Activated CD4-positive, alpha-beta T cell treated with anti-CD3 and anti-CD28 coated beads, Interleukin-10, Interleukin-2, amounts not matched to agents 100 ng/mL and 50 ng/mL, durations not matched to agents 16 hours and 8 hours (primary cell): ENCODE measurements at regions not wholly inside any gene's neighbourhood (a gene's known extent, or its start where the extent isn't known, plus 50 kb on each side); places are given as distances from the start of the nearest gene placed in this dataset.
A peak's percentile ranks its signal among the peaks of the same experiment; 100 is the strongest.
"Not testable (repeated sequence)": the region's sequence is repeated elsewhere in the genome, so short reads cannot be mapped to it uniquely, and the experiment has no call there.

ENCODE experiments used
- DNase-seq: peaks from one replicate; pipeline ENCODE4 v3.0.0-alpha.2; 2020

DNA sequence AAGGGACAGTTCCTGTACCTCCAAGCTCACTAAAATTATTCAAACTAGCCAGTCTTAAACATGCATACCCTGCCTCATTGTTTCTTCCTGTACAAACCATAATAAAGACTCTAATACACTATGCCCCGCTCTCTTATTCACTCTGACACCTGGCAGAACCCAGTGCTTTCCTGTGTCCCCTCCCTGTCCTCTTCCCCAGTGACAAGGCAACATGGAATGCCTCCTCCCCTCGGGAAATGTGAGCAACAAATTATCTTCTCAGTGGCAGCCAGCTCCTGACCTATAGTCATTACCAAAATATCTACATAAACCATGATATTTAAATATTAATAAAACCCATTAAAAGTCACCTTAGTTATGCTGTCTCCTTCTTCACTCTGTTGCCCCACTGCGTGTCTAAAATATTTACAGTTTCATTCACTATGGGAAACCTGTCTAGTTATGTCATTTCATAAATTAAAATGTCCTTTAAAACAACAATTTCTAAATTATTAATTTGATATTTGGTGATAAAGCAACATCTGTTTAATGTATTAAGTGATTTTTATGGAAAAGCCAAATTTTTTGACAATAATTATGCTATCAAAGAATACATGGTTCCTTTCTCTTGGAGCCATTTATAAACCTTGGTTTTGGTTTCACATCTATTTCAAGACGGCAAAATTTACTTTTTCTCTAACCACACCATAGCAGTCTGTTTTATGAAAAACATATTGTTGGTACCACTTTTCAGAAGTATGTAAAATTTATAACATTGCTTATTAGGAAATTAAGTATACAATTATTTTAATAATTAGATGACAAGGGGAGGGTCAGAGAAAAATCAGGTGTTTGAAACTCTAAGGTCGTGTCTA lies 1355.2 kb downstream of the XPNPEP1 start:
- no peak for DNase-seq

DNA sequence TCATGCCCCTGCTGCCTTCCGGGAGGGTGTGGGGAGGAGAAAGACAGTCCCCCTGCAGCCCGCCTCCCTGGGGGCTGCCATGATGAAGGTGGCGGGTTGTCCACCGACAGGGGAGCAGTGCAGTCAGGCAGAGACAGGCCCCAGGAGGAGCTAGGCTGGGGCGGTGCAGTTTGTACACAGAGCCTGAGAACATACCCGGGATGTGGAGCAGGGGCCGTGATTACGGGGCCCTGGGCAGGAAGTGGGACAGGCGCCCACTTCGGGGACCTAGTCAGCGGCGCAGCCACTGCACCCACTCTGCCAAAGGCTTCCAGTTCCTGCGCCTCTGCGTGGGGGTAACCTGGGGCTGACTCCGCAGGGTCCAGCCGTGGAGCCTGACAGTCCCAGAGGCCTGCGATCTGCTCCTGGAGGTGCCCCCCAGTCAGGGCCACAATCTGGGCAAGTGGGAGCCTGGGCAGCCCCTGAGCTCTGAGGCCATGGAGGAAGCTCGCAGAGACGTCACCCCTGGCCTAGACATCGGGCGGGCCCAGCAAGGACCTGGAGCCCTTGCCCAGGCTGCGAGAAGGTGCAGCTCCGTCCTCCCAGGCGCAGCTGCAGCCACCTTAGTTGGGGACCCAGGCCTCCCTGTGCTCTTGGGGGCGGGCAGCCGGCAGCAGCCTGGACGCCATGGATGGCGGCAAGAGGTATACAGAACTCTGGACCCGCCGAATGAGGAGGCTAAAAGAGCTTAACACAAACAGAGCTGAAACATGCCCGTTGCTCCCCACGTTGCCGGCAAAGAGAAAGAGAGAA lies 1356.8 kb downstream of the XPNPEP1 start:
- DNase-seq, result no peak

DNA sequence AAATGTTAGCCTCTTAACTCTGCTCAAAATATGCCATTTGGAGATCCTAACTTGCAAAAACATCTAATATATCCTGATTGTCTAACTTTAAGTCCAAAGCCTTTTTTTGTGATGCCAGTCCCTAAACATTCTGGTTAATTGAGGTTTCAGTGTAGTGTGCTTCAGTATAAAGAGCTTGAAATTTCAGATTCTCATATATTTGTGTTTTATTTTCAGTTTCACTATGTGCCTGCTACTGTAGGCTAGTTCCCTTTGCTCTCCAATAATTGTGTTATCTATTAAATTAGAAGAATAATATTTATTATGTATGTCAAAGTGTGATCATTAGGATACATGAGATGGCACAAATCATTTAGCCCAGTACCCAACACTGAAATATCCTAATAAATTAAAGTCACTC lies 1361.2 kb downstream of the XPNPEP1 start:
- DNase-seq, result no peak

DNA sequence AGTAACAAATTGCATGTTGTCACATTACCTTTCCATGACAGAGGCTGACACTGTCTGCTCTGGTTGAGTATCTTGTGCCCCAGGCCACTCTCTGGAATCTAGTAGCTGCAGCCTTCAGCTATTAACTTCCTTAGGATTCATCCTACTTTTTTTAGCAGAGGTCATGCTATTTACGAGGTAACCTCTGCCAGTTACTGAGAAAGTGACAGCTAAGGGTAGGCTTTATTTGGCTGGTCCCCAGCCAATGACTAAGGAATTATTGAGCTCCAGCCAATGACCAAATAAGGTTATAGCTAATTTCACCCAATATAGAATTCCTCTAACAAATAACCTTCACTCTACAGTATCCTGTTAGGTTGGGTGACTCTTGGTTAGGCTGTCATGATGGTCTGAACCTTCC lies 1361.7 kb downstream of the XPNPEP1 start:
- no peak for DNase-seq

DNA sequence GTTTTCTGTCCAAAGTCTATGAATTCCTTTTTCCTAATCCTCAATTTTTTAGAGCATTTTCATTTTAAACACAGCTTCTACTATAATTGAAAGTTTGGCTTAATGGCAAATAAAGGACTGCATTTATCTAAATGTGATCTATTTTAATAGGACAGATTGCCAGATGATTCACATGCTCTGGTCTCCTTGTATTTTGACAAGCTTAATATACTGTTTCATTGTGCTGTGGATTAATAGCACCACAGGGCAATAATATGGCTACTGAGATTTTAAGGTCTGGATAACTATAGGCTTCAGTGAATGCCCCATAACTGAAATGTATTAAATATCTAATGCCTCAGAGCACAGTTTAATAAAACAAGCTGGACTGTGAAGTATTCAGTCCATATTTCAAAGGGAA lies 1362.8 kb downstream of the XPNPEP1 start:
- DNase-seq, result no peak

DNA sequence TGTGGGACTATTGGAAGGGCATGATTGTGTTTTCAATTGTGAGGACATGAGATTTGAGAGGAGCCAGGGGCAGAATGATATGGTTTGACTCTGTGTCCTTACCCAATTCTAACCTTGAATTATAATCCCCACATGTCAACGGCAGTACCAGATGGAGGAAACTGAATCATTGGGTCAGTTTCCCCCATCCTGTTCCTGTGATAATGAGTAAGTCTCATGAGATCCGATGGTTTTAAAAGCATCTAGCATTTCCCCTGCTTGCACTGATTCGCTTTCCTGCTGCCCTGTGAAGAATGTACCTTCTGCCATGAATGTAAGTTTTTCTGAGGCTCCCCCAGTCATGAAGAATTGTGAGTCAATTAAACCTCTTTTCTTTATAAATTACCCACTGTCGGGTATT lies 1367.1 kb downstream of the XPNPEP1 start:
- no peak for DNase-seq

DNA sequence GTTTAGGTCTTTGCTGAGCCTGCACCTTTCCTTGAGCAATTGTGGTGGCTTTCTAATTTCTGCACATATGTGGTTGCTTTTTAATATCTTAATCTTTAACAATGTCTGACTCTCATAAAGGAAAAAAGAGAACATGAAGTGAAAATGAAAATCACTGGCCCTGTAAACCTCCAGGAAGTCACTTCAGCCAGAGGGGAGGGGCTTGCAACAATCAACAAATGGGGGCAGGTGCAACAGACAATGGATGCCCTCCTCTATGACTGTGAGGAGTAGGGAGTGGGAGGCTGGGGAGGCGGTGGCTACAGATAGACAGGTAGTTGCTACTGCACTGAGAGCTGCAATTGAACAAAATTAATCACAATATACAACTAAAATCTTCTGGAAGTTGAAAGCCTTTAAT lies 1377.4 kb downstream of the XPNPEP1 start:
- no peak for DNase-seq

DNA sequence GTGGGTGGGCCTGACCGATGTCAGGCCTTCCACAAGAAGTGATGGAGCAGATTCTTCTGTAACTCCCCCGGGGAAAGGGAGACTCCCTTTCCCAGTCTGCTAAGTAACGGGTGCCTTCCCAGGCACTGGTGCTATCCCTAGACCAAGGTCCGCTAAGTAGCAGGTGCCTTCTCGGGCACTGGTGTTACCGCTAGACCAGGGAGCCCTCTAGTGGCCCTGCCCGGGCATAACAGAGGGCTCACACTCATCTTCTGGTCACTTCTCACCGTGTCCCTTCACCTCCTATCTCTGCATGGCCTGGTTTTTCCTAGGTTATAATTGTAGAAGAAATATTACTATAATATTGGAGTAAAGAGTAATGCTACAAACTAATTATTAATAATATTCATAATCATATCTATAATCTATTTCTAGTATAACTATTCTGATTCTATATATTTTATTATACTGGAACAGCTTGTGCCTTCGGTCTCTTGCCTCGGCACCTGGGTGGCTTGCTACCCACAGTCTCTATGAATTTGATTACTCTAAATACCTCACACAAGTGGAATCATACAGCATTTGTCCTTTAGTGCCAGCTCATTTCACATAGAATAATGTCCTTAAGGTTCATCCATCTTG lies 1378.7 kb downstream of the XPNPEP1 start:
- peak; percentile 55 for DNase-seq

DNA sequence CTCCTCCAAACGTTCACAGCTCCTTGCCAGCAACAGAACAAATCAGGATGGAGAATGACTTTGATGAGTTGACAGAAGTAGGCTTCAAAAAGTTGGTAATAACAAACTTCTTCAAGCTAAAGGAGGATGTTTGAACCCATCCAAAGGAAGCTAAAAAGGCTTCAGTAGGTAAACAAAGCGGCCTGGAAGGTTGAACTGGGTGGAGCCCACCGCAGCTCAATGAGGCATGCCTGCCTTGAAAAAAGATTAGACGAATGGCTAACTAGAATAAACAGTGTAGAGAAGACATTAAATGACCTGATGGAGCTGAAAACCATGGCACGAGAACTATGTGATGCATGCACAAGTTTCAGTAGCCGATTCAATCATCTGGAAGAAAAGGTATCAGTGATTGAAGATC lies 1369.0 kb upstream of the SORCS1 start:
- not testable (repeated sequence) for DNase-seq

DNA sequence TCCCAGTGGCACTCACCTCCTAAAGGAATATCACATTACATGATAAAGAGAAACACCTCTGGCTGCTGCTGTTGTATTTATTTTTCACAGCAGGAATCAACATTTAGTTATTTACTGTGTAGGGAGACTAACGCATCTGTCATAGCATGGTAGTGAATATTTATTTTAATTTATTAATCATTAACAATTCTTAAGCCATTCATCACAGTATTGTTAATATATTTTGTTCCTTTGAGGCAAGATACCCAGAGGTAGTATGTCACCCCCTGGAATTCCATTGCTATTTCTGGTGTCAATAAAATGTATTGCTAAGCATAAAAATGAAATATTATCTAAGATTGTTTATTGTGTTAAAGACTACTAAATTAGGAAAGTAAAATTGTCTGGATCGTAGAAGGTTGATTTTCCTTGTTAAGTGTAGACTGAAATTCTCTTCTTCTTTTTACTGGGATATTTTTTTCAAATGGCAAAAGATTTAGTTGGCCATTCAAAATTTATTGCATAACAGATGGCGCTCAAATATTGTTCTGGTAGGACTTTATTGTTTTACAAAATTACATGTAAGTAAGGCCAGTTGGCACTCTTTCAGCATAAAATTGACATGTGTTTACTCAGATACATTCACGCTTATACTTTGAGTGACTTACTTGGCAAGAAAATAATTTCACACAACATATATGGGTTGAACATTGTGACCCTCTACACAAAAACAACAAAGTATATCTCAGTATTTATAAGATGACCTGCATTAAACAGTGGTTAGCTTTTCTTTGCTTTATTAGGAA lies 1358.7 kb upstream of the SORCS1 start:
- DNase-seq, result no peak

DNA sequence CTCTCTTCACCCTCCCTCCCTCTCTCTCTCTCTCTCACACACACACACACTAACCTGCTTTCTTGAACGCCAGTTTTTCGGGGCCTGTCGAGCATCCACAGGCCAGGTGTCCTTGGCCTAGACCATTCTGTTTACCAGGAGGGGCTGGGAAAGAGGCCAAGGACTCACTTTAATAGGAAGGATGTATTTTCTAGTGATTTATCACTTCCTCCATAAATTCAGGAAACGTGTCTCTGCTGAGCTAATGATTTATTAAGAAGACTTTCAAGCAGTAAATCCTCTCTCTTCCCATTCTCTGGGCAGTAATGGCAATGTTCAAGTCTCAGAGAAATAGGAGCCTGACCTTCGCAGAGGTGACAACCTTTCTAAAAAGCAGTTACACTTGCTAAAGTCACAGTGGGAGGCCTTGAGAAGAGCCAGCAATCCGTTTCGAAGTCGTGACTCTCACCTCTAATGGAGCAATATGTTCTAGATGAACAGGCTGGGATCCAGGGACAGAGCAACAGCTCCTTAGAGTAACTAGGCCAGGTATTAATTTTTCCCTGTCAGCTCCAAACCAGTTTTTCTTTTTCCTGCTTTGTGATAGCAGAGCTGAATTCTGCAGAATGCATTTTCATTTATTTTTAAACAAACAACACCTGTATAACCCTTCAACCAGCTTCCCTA lies 1357.5 kb upstream of the SORCS1 start:
- no peak for DNase-seq

DNA sequence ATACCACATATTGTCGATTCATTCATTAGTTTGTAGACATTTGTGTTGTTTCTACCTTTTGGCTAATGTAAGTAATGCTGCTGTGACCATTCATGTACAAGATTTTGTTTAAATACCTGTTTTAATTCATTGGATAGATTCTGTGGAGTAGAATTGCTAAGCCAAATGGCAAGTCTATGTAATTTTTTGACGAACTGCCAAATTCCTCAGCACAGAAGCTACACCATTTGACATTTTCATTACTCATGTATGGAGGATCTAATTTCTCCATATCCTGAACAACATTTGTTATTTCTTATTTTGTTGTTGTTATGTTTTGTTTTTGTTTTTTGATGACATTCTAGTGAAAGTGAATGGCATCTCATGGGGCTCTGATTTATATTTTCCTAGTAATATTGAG lies 1351.3 kb upstream of the SORCS1 start:
- no peak for DNase-seq

DNA sequence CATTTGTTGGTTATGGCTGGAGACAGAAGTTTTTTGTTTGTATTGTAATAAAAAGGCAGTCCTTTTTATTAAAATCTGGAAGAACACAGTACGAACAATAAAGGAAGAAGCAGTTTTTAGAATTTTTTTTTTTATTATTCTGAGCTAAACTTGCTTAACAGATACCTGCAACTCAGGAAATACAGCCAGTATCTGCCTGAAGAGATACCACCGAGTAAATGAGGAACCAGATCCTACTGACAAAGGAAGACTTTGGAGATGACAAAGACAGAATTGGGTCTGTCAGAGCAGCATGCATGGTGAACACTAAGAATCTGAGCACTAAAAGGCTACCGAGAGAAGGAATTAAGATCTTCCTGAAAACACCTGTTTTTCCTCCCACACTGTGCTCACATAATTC lies 1335.9 kb upstream of the SORCS1 start:
- no peak for DNase-seq

DNA sequence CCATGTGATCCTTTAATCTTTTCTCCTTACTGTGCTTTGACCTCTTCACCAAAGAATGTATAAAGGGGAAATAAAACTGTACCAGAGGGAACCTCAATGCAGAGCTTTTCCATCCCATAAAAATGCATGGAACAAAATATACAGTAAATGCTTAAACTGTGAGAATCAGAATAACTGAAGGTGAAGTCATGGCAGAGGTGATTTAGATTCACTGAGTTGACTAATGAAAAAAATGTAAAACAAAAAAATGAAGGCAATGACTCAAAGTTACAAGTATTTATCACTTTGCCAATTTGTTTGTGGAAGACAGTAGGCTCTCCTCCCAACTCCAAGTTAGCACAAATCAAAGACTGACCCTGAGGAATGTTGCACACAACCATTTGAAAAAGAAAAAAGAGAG lies 1331.6 kb upstream of the SORCS1 start:
- DNase-seq, result no peak

DNA sequence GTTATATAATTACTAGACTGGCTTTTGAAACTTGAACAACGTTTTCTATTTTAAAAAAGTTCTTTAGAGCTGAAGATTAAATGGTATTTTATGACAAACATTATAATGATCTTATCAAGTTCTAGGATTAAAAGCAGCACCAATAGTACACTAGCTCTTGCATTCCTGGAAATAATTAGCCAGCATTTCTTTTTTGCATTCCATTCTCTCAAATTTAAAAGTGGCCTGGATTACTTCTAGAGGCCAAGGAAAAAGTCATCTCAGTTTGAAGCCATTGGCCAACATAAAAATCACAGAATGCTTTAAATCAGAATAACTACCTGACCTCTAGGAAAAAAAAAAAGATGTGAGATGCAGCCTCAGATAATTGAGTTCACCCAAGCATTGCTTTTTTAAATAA lies 1326.4 kb upstream of the SORCS1 start:
- DNase-seq, result no peak

DNA sequence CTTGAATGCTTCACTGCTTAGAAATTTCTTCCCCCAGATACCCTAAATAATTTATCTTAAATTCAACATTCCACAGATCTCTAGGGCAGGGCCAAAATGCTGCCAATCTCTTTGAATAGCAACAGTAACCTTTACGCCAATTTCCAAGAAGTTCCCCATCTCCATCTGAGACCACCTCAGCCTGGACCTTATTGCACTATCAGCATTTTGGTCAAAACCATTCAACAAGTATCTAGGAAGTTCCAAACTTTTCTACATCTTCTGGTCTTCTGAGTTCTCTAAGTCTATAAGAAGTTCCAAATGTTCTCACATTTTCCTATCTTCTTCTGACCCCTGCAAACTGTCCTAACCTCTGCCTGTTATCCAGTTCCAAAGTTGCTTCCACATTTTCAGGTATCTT lies 1306.9 kb upstream of the SORCS1 start:
- DNase-seq, result no peak

DNA sequence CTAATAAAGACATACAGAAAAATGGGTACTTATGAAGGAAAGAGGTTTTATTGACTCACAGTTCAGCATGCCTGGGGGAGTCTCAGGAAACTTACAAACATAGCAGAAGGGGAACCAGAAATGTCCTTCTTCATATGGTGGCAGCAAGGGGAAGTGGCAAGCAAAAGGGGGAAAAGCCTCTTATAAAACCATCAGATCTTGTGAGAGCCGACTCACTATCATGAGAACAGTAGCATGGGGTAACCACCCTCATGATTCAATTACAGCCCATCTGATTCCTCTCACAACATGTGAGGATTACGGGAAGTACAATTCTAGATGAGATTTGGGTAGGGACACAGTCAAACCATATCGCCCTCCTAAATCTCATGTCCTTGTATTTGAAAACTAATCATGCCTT lies 1305.4 kb upstream of the SORCS1 start:
- no peak for DNase-seq

DNA sequence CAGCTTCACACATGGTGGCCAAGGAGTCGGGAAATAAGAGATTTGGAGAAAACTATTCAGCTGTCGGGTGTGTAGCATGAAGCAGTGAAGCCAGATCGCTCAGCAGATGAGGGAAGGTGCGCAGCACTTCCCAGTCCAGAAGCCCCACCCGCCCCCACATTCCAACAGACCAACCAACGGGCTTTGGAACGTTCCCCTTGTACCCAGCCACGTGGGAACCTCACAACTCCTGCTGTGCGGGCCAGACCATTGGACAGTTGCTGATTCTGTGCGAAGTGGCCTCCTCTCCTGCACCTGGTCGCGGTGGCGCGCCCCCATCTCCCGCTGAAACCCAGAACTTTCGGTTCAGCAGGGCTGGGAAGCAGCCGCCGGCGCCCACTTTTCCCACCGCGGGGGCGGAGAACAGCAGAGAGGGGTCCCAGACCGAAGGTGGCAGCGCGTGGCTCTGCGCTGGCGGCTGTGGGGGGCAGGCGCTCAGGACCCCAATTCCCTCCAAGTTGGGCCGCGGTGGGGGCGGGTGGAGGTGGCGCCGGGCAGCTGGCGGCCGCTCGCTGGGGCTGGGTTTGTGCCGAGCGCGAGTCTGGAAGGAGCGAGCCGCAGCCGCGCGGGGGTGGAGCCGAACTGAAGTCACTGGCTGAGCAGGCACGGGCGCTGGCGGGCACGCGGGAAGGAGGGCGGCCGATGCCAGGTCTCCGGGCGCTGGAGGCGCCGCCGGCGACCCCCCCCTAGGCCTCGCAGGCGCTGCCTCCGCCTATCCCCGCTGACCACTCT lies 1301.5 kb upstream of the SORCS1 start:
- DNase-seq, result no peak

DNA sequence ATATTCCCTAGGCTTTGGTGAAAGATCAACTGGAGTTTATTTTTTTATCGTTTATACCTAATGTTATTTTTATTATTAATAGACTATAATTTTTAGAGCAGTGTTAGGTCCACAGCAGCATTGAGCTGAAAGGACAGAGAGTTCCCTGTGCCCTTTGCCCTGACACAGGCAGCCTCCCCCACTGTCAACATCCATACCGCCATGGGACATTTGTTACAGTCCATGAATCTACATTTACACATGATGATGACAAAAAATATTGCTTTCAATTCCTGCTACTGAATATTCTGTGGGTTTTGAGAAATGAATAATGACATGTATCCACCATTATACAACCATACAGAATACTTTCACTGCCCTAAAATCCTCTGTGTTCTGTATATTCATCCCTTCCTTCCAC lies 1297.5 kb upstream of the SORCS1 start:
- no peak for DNase-seq

DNA sequence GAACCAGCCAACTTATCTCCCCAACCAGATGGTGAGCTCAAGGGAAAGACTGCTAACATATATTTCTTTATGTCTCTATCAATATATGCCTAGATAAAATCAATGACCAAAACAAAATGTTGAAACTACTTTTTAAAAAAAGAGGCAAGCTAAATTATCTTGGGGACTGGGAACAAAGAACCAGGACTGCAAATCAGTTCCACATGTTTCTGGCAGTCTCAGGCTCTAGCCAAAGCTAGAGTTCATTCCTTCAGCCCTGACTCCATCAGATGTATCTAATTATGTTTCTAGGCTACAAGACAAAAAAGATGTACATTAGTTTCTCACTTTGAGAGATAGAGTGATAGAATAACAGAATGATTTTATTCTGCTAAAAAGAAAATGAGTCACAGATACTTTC lies 1290.3 kb upstream of the SORCS1 start:
- DNase-seq, result no peak

DNA sequence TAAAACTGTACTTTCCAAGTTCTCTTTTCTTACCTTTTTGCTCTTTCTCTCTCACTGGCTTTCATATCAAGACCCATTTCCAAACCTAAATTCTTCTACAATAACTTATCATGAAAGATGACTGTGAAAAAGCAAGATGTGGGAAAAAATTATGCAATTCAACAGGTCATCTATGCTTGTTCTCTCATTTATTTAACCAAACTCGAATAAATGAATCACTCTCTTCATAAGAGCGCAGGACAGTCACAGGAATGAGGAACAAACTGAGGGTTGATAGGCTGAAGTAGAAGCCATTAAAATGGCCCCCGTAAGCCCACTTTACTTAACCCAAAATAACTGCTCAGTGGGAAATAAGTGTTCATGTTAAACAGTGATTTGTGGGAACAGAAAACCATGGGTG lies 1289.7 kb upstream of the SORCS1 start:
- no peak for DNase-seq

DNA sequence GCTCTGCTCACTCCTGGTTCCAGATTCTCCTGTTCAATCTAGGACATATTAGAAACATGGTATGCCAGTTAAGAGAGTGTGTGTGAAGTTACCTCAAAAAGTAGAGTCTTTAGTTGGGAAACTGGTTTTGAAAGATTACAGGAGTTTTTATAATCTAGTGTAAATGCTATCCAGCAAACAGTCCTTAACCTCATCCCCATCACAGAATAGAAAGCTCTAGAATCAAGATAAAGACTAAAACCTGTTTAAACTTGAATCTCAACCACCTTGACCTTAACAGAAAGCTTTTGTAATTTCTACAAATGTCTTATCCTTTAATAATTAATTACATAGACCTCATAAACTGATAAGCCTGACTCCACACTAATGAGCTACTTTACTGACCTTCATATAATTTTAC lies 1288.7 kb upstream of the SORCS1 start:
- no peak for DNase-seq
